Adrenal gland (tissue), 9 donors: ENCODE measurements at regions not wholly inside any gene's neighbourhood (a gene's known extent, or its start where the extent isn't known, plus 50 kb on each side); places are given as distances from the start of the nearest gene placed in this dataset.
"Not testable (repeated sequence)": the region's sequence is repeated elsewhere in the genome, so short reads cannot be mapped to it uniquely, and the experiment has no call there.

Source experiments
- DNase-seq, 7 donors: peaks; one replicate each; pipeline ENCODE4 v3.0.0-alpha.2; 2019 to 2020
- H3K27ac ChIP-seq, 5 donors: fragments of 200-600 bp; sonication (generic) in 4 of 5; 1 replicate in 3 of 5; 2 replicates in 2 of 5; pipeline versions ENCODE4 v1.5.1 to v1.8.0; 2016 to 2020; ENCODE audit warnings: mild to moderate bottlenecking in 1 of 5
- H3K27me3 ChIP-seq: fragments of 200-600 bp; 2 replicates; pipeline ENCODE4 v1.8.0; 2021
- H3K36me3 ChIP-seq, 2 donors: fragments of 200-600 bp; replicated peaks in 1 of 2; 1 replicate in 1 of 2; 2 replicates in 1 of 2; pipeline versions ENCODE4 v1.5.1 to v1.8.0; 2018 to 2022
- H3K4me1 ChIP-seq, 2 donors: fragments of 200-600 bp; replicated peaks in 1 of 2; 1 replicate in 1 of 2; 2 replicates in 1 of 2; pipeline versions ENCODE4 v1.5.1 to v1.8.0; 2018 to 2021
- H3K4me3 ChIP-seq, 4 donors: fragments of 200-600 bp; sonication (generic) in 3 of 4; one replicate each; pipeline ENCODE4 v1.5.1; 2016 to 2018
- H3K9me3 ChIP-seq, 3 donors: fragments of 200-600 bp; sonication (generic) in 1 of 3; replicated peaks in 1 of 3; 1 replicate in 2 of 3; 2 replicates in 1 of 3; pipeline versions ENCODE4 v1.5.1 to v1.8.0; 2016 to 2021
- POLR2A ChIP-seq, 2 donors: fragments of 450-650 bp; IDR thresholded peaks; one replicate each; pipeline ENCODE4 v1.6.1; 2017; ENCODE audit warnings: antibody characterized with exemption in 2 of 2, mild to moderate bottlenecking in 2 of 2, moderate library complexity in 1 of 2
- WGBS, 4 donors: extraction: QIAGEN DNeasy Blood & Tissue Kit in 2 of 4; methylation state at CpG; one replicate each; pipeline versions ENCODE4 v1.1.5 to v1.1.7; 2013 to 2017; 5-methylcytosine and 5-hydroxymethylcytosine counted together
- intact Hi-C, 2 donors: fragments of 100-400 bp; cut with DNase I; formaldehyde crosslinking; loops; one replicate each; pipeline versions ENCODE4 v1.14.1 to v1.15.0; 2022 to 2023
- TF ChIP-seq, protein P1 (sequence below), 6 experiments: fragments of 450-650 bp in 4 of 6; fragments of 200-600 bp in 2 of 6; sonication (generic) in 1 of 6; IDR thresholded peaks; 1 replicate in 5 of 6; 2 replicates in 1 of 6; pipeline versions ENCODE4 v1.5.1 to v1.8.0; 2016 to 2021; ENCODE audit warnings: antibody characterized with exemption in 6 of 6, mild to moderate bottlenecking in 2 of 6, moderate library complexity in 1 of 6
- donor health status: healthy with polysubstance abuse.
- donor health status: Bipolar disorder and iron deficiency.
- donor health status: DM: yes; HTN: yes; CAD: no.
- donor health status: DM: no; HTN: no; CAD: no.
- donor health status: DM: no; HTN: no; CAD: no.

DNA sequence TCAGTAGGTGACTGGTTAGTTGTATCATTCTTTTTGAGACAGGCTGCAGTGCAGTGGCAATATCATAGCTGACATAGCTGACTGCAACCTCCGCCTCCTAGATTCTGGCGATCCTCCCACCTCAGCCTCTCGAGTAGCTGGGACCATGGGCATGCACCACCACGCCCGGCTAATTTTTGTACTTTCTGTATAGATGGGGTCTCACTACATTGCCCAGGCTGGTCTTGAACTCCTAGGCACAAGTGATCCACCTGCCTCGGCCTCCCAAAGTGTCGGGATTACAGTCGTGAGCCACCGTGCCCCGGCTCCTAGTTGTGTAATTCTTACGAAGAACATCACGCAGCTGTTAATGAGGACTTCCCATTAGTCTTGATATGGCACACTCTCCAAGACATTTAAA, 123.4 kb upstream of the VKORC1L1 start:
- Histone ChIP-seq H3K4me3 (no peak overlapping the region), H3K36me3 (no peaks in the 10 kb centered on the region), H3K9me3 (no peaks in the 10 kb centered on the region), H3K27ac (no peak overlapping the region), H3K27me3 (no peaks in the 10 kb centered on the region), H3K4me1 (peaks cover 4 to 14% of the 10 kb centered on the region in 2 donors)
- intact Hi-C loops: no loop called here
- DNase-seq: peak in 1 of 7 donors; percentile 49
- TF ChIP-seq, protein P1, sequence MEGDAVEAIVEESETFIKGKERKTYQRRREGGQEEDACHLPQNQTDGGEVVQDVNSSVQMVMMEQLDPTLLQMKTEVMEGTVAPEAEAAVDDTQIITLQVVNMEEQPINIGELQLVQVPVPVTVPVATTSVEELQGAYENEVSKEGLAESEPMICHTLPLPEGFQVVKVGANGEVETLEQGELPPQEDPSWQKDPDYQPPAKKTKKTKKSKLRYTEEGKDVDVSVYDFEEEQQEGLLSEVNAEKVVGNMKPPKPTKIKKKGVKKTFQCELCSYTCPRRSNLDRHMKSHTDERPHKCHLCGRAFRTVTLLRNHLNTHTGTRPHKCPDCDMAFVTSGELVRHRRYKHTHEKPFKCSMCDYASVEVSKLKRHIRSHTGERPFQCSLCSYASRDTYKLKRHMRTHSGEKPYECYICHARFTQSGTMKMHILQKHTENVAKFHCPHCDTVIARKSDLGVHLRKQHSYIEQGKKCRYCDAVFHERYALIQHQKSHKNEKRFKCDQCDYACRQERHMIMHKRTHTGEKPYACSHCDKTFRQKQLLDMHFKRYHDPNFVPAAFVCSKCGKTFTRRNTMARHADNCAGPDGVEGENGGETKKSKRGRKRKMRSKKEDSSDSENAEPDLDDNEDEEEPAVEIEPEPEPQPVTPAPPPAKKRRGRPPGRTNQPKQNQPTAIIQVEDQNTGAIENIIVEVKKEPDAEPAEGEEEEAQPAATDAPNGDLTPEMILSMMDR (IDR thresholded peaks at IDR 0.05): no peak
- TF ChIP-seq POLR2A (IDR thresholded peaks at IDR 0.05): no peak
- 92 to 94% (median 93%) methylated on average over 9 to 12 of the region's 12 CpGs for WGBS, 4 donors

DNA sequence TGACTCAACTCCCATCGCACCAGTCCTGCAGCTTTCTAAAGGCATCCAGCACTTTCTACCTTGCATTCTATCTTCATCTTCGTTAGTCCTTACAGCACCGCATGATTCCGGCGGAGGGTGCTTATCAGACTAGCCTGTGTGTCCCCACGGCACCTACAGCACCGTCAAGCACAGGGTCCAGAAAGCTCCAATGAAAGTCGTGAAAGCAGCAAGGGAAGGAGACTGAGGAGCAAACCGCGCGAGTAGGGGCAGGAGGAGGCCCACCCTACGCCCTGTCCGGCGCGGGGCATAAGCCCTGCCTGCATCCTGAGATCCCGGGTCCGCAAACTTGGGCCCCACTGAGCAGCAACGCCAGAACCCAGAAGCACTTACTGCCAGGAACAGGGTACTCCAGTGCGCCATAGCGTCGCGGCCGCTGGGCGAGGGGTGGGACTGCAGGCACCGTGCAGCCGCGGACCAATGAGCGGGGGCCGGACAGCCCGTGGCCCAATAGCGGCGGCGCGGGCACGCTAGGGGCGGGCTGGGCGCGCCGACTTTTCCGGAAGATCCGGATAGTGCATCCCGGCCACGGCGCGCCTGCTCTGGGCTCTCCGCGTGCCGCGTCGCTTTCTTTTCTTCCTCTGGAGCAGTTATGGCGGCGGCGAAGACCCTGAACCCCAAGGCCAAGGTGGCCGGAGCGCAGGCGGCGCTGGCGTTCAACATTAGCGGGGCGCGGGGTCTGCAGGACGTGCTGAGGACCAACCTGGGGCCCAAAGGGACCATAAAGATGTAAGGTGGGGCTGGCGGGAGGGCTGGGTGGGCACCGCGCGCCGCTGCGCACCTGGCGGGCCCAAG, 122.1 kb upstream of the VKORC1L1 start:
- peak overlapping the region; percentile 46 to 80 (median 74) for H3K4me3 ChIP-seq
- peak; percentile 89 to 95 (median 92) for DNase-seq
- no peaks in the 10 kb centered on the region for H3K27me3 ChIP-seq
- intact Hi-C loops: no loop called here
- peak overlapping the region in 4 of 5 donors; percentile 74 to 92 (median 86) for H3K27ac ChIP-seq
- no peaks in the 10 kb centered on the region for H3K36me3 ChIP-seq
- TF ChIP-seq, protein P1 (IDR thresholded peaks at IDR 0.05): peak in 4 of 6 experiments; percentile 28 to 55 (median 40)
- TF ChIP-seq POLR2A (IDR thresholded peaks at IDR 0.05): peak in 1 of 2 donors; percentile 78
- H3K9me3 ChIP-seq: no peaks in the 10 kb centered on the region
- 0 to 1% (median 0%) methylated on average over 13 to 69 of the region's 69 CpGs for WGBS, 4 donors
- peaks cover 4 to 14% of the 10 kb centered on the region in 2 donors for H3K4me1 ChIP-seq

DNA sequence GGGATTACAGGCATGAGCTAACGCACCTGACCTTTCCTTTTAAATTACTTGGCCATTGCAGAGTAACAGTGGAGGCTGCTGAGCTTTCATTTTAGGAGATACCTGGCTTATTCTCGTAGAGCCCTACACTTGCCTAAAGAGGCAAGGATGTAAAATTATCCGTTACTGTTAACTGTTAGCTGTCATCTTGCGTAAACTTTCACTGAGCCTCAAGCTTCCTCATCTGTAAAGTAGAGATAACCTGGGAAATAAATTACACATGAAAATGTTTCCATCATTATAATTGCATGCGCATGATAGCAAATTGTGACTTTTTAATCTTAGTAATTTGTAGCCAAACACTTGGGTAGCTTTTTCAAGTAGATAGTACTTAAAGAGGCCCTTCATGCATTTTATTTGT, 118.8 kb upstream of the VKORC1L1 start:
- WGBS, 4 donors: 91 to 95% (median 92%) methylated on average over 5 of the region's 5 CpGs
- H3K4me3 ChIP-seq, H3K27ac ChIP-seq, H3K9me3 ChIP-seq, intact Hi-C loops, DNase-seq, H3K27me3 ChIP-seq: not testable (repeated sequence)
- H3K36me3 ChIP-seq: peaks cover 0 to 10% of the 10 kb centered on the region in 2 donors
- peaks cover 4 to 14% of the 10 kb centered on the region in 2 donors for H3K4me1 ChIP-seq

DNA sequence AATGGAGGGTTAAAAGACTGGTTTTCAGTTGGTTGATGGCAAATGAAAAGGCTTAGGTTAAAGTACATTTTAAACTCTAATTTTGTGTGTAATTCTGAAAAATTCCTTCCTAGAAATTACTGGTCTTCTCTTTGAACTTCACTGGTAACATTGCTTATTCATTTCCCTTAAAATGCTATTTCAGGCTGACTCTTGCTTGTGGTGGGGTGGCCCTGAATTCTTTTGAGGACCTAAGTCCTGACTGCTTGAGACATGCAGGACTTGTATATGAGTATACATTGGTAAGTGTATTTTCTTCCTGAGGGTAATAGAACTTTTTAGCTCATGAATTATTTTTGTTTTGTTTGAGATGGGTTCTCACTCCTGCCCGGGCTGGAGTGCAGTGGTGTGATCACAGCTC, 113.9 kb upstream of the VKORC1L1 start:
- peaks cover 0 to 23% of the 10 kb centered on the region in 2 donors for H3K36me3 ChIP-seq
- not testable (repeated sequence) for H3K4me1 ChIP-seq

DNA sequence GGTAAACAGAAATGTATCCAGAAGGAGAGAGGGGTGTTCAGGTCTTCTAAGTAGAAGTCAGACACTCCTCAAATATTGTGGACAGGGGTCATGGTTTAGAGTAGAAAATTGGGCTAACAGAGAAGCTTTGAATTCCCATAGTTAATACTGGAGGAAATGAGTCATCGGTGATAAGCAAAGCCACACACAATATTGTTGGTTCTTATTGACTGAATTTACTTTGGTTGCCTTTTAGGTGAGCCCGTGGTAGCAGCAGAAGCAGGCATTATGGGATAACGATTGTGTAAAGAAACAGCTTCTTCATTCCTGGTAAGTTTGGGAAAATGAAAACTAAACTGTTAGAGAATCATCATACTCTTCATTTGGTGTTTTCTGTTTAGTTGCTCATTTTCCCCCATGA, 110.2 kb upstream of the VKORC1L1 start:
- peak overlapping the region in 2 of 5 donors; percentile 52 to 73 for H3K27ac ChIP-seq
- intact Hi-C loops, H3K9me3 ChIP-seq, DNase-seq, H3K4me1 ChIP-seq, H3K27me3 ChIP-seq, H3K4me3 ChIP-seq: not testable (repeated sequence)
- peaks cover 0 to 23% of the 10 kb centered on the region in 2 donors for H3K36me3 ChIP-seq
- WGBS, 4 donors: 46 to 57% (median 49%) methylated on average over 3 of the region's 3 CpGs

More for the DNA sequence above, 113.9 kb upstream of the VKORC1L1 start:
- DNase-seq, H3K27ac ChIP-seq, H3K9me3 ChIP-seq, H3K4me3 ChIP-seq, H3K27me3 ChIP-seq, intact Hi-C loops: not testable (repeated sequence)
- WGBS, 4 donors: 67 to 100% (median 91%) methylated on average over 1 of the region's 1 CpG

DNA sequence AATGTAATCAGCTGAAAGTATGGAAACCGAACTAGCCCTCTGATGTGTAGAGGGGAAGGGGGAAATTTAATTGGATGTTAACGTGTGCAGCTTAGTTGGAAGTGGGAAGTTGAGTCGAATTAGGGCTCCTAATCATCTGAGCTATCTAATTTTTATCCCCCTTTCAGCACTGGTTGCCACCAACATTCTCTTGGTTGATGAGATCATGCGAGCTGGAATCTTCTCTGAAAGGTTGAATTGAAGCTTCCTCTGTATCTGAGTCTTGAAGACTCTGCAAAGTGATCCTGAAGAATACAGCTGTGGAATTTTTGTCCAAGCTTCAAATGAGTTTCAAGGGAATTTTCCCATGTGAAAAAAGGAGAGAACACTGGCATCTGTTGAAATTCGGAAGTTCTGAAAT, 109.8 kb upstream of the VKORC1L1 start:
- H3K9me3 ChIP-seq, H3K4me3 ChIP-seq, DNase-seq, H3K4me1 ChIP-seq, H3K27me3 ChIP-seq, intact Hi-C loops: not testable (repeated sequence)
- Histone ChIP-seq H3K36me3 (peaks cover 0 to 22% of the 10 kb centered on the region in 2 donors), H3K27ac (peak overlapping the region in 2 of 5 donors; percentile 52 to 73)
- 84 to 90% (median 84%) methylated on average over 5 of the region's 5 CpGs for WGBS, 4 donors
